IPS-20b (cell line): ENCODE measurements at regions not wholly inside any gene's neighbourhood (a gene's known extent, or its start where the extent isn't known, plus 50 kb on each side); places are given as distances from the start of the nearest gene placed in this dataset.
"Not testable (repeated sequence)": the region's sequence is repeated elsewhere in the genome, so short reads cannot be mapped to it uniquely, and the experiment has no call there.

Experiments
- H3K27ac ChIP-seq: one replicate; pipeline ENCODE4 v1.5.1; 2013; ENCODE audit warnings: low read length
- H3K27me3 ChIP-seq: 2 replicates; pipeline ENCODE4 v1.6.1; 2013; ENCODE audit warnings: mild to moderate bottlenecking, low read length, inconsistent platforms; ENCODE audit not compliant: insufficient read depth
- H3K36me3 ChIP-seq: 2 replicates; pipeline ENCODE4 v1.6.1; 2013; ENCODE audit warnings: low read depth, mild to moderate bottlenecking, inconsistent platforms, low read length, moderate library complexity; ENCODE audit not compliant: insufficient read depth
- H3K4me1 ChIP-seq: 2 replicates; pipeline ENCODE4 v1.6.1; 2013; ENCODE audit warnings: mild to moderate bottlenecking, control low read depth, inconsistent platforms, low read length, moderate library complexity; ENCODE audit not compliant: insufficient read depth
- H3K4me3 ChIP-seq: 2 replicates; pipeline ENCODE4 v1.5.1; 2013; ENCODE audit warnings: mild to moderate bottlenecking, low read length, inconsistent platforms
- H3K9ac ChIP-seq: 2 replicates; pipeline ENCODE4 v1.6.1; 2013; ENCODE audit warnings: low read depth, mild to moderate bottlenecking, inconsistent platforms, low read length, moderate library complexity
- H3K9me3 ChIP-seq: 2 replicates; pipeline ENCODE4 v1.6.1; 2013; ENCODE audit warnings: mild to moderate bottlenecking, low read depth, low read length, inconsistent platforms; ENCODE audit not compliant: insufficient read depth

- Histone ChIP-seq H3K27me3 (no peaks in the 10 kb centered on the region), H3K27ac (no peak overlapping the region), H3K9ac (no peak overlapping the region), H3K36me3 (no peaks in the 10 kb centered on the region), H3K9me3 (no peaks in the 10 kb centered on the region), H3K4me1 (no peaks in the 10 kb centered on the region), H3K4me3 (no peak overlapping the region)
These were observed 96.2 kb downstream of the OLFM1 start for GRCh38 chr9:135183528-135184180.

- Histone ChIP-seq H3K36me3 (no peaks in the 10 kb centered on the region), H3K27me3 (no peaks in the 10 kb centered on the region)
These were observed 96.9 kb downstream of the OLFM1 start for GRCh38 chr9:135184181-135185053.

GRCh38 chr9:135185060-135185459, 97.6 kb downstream of the OLFM1 start:
- no peak overlapping the region for H3K27ac ChIP-seq
- no peaks in the 10 kb centered on the region for H3K27me3 ChIP-seq

More at GRCh38 chr9:135184181-135185053, 96.9 kb downstream of the OLFM1 start:
- H3K4me1 ChIP-seq, result no peaks in the 10 kb centered on the region
- H3K27ac ChIP-seq, result no peak overlapping the region
- no peak overlapping the region for H3K9ac ChIP-seq
- no peaks in the 10 kb centered on the region for H3K9me3 ChIP-seq
- no peak overlapping the region for H3K4me3 ChIP-seq

GRCh38 chr9:135186248-135187164, 99.0 kb downstream of the OLFM1 start:
- H3K4me3 ChIP-seq, result no peak overlapping the region
- H3K4me1 ChIP-seq, result no peaks in the 10 kb centered on the region
- H3K36me3 ChIP-seq, result no peaks in the 10 kb centered on the region
- no peak overlapping the region for H3K27ac ChIP-seq
- no peak overlapping the region for H3K9ac ChIP-seq
- H3K9me3 ChIP-seq, result no peaks in the 10 kb centered on the region
- no peaks in the 10 kb centered on the region for H3K27me3 ChIP-seq

More at GRCh38 chr9:135185060-135185459, 97.6 kb downstream of the OLFM1 start:
- no peaks in the 10 kb centered on the region for H3K36me3 ChIP-seq
- no peak overlapping the region for H3K9ac ChIP-seq
- H3K4me1 ChIP-seq, result no peaks in the 10 kb centered on the region
- no peaks in the 10 kb centered on the region for H3K9me3 ChIP-seq
- no peak overlapping the region for H3K4me3 ChIP-seq

- Histone ChIP-seq H3K27me3 (no peaks in the 10 kb centered on the region), H3K9me3 (no peaks in the 10 kb centered on the region), H3K27ac (no peak overlapping the region), H3K4me1 (no peaks in the 10 kb centered on the region), H3K4me3 (no peak overlapping the region), H3K36me3 (no peaks in the 10 kb centered on the region), H3K9ac (no peak overlapping the region)
These were observed 99.9 kb downstream of the OLFM1 start for GRCh38 chr9:135187365-135187764.

- Histone ChIP-seq H3K27ac (no peak overlapping the region), H3K4me3 (no peak overlapping the region), H3K27me3 (no peaks in the 10 kb centered on the region), H3K4me1 (no peaks in the 10 kb centered on the region), H3K9me3 (no peaks in the 10 kb centered on the region), H3K36me3 (no peaks in the 10 kb centered on the region), H3K9ac (no peak overlapping the region)
These were observed 101.2 kb downstream of the OLFM1 start for GRCh38 chr9:135188681-135189151.

GRCh38 chr9:135189497-135189896, 102.0 kb downstream of the OLFM1 start:
- H3K9ac ChIP-seq, result no peak overlapping the region
- no peaks in the 10 kb centered on the region for H3K36me3 ChIP-seq
- H3K9me3 ChIP-seq, result no peaks in the 10 kb centered on the region
- no peaks in the 10 kb centered on the region for H3K27me3 ChIP-seq
- no peak overlapping the region for H3K27ac ChIP-seq
- no peaks in the 10 kb centered on the region for H3K4me1 ChIP-seq
- no peak overlapping the region for H3K4me3 ChIP-seq

- H3K27ac ChIP-seq, result no peak overlapping the region
These were observed 103.5 kb downstream of the OLFM1 start for GRCh38 chr9:135190789-135191577.

GRCh38 chr9:135192686-135193085, 105.2 kb downstream of the OLFM1 start:
- 0 out of 2 replicates have a peak, but pooled peaks cover under 1% of the 10 kb centered on the region for H3K27me3 ChIP-seq
- no peak overlapping the region for H3K9ac ChIP-seq
- H3K9me3 ChIP-seq, result no peaks in the 10 kb centered on the region
- H3K27ac ChIP-seq, result no peak overlapping the region
- no peak overlapping the region for H3K4me3 ChIP-seq
- H3K36me3 ChIP-seq, result no peaks in the 10 kb centered on the region
- peaks cover 3% of the 10 kb centered on the region; the same call in 1 of the 2 replicates for H3K4me1 ChIP-seq

More at GRCh38 chr9:135190789-135191577, 103.5 kb downstream of the OLFM1 start:
- Histone ChIP-seq H3K27me3 (no peaks in the 10 kb centered on the region), H3K9me3 (no peaks in the 10 kb centered on the region), H3K36me3 (no peaks in the 10 kb centered on the region), H3K4me3 (no peak overlapping the region), H3K4me1 (no peaks in the 10 kb centered on the region), H3K9ac (no peak overlapping the region)

- not testable (repeated sequence) for H3K36me3 ChIP-seq, H3K9ac ChIP-seq, H3K27ac ChIP-seq, H3K9me3 ChIP-seq, H3K4me3 ChIP-seq
- Histone ChIP-seq H3K27me3 (peaks cover 18% of the 10 kb centered on the region), H3K4me1 (peaks cover 21% of the 10 kb centered on the region)
These were observed 108.5 kb downstream of the OLFM1 start for GRCh38 chr9:135195975-135196374.
